SK-N-MC (cell line): ENCODE measurements at regions not wholly inside any gene's neighbourhood (a gene's known extent, or its start where the extent isn't known, plus 50 kb on each side); places are given as distances from the start of the nearest gene placed in this dataset.

Experiments
- DNase-seq: peaks from one replicate; pipeline ENCODE4 v3.0.0-alpha.2; 2011; ENCODE audit warnings: low read depth, low spot score
- H3K27ac ChIP-seq: fragments of 200-600 bp; sonication (generic); 2 replicates; pipeline ENCODE4 v1.5.1; 2016; ENCODE audit warnings: mixed run types
- H3K36me3 ChIP-seq: fragments of 200-600 bp; sonication (generic); 2 replicates; pipeline ENCODE4 v1.6.1; 2017; ENCODE audit warnings: antibody characterized with exemption, low read length, mixed read lengths; ENCODE audit not compliant: insufficient read depth
- H3K4me3 ChIP-seq: fragments of 200-600 bp; sonication (generic); 2 replicates; pipeline ENCODE4 v1.5.1; 2016
- H3K9ac ChIP-seq: fragments of 200-600 bp; sonication (generic); 2 replicates; pipeline ENCODE4 v1.8.0; 2017; ENCODE audit warnings: mixed run types, mixed read lengths; ENCODE audit not compliant: insufficient read length
- H3K9me3 ChIP-seq: fragments of 200-600 bp; sonication (generic); 2 replicates; pipeline ENCODE4 v1.6.1; 2017; ENCODE audit warnings: low read depth, mild to moderate bottlenecking, antibody characterized with exemption, low read length, moderate library complexity, mixed read lengths
- EZH2 ChIP-seq: fragments of 200-600 bp; sonication (generic); IDR thresholded peaks from one replicate; pipeline ENCODE4 v1.6.1; 2017; ENCODE audit warnings: antibody characterized with exemption
- FOXP2 ChIP-seq: optimal IDR thresholded peaks from 2 replicates; pipeline ENCODE3; 2011; ENCODE audit warnings: mild to moderate bottlenecking, moderate library complexity; ENCODE audit not compliant: insufficient read depth; ENCODE audit errors: extremely low read length, control extremely low read depth
- POLR2AphosphoS5 ChIP-seq: IDR thresholded peaks from 2 replicates; pipeline ENCODE4 v1.6.1; 2012; ENCODE audit warnings: mild to moderate bottlenecking, low read depth, low read length, borderline replicate concordance

DNA sequence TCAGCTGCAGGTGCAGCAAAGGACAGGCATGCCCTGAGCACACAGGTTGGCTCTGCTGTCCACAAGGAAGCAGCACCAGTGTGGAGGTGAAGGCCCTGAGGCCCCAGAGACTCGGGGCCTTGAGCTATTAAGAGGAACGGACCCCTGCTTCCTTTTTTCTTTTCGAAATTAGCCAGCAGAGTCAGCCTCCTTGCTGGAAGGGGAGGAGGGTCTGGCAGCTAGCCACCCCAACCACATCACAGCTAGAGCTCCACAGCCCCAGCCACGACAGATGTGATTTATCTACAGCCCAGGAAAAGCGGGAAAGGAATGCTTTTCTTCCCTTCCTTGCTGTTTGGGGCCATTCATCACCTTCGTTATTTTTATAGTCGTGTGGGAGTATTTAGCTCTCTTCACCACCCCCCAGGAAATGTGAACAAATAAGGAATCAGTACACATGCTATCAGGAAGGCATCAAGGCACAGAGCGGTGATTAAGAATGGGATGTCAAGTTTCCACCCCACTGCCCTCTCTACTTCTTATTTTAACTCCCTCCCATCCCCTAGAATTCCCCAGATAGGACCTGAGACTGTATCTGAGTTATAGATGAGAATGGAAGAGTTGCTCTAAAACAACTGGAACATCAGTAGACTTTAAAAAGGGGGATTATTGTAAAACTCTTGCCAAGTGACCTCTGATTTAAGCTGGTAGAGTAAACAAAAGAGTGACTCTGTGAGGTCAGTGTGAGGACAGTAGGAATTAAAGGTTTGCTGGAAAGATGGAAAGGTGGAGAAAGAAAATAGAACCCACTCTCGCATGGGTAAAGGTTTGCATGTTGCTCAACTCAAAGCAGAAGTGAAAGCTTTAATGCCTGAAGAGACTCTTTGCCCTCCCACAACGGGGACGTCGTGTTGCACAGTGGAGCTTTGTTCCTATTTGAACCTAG, 224.7 kb upstream of the GJB5 start:
- DNase-seq = no peak
- Histone ChIP-seq H3K4me3 (no peak overlapping the region), H3K36me3 (no peaks in the 10 kb centered on the region), H3K9me3 (no peaks in the 10 kb centered on the region), H3K27ac (no peak overlapping the region), H3K9ac (no peak overlapping the region)
- TF ChIP-seq POLR2AphosphoS5 (no peak), FOXP2 (no peak), EZH2 (no peak)

DNA sequence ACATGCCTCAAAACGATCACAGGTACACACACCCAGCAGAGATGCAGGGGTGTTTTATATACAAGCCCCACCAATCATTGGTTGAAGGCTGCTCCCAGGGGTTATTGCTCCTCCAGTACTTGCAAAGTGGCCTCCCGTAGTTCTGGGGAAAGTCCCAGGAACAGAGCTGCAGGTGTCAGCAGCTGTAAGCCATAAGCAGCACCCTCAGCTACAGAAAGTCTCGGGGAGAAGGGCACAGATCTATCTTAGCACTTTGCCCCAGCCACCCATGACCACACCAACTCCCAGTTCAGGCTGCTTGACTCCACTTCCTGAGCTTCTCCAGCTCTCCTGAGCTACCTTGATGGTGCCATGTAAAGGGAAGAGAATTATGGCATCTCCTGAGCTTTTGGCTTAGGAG, 222.7 kb upstream of the GJB5 start:
- Histone ChIP-seq H3K4me3 (no peak overlapping the region), H3K27ac (no peak overlapping the region), H3K9me3 (no peaks in the 10 kb centered on the region), H3K9ac (no peak overlapping the region), H3K36me3 (no peaks in the 10 kb centered on the region)
- no peak for TF ChIP-seq EZH2
- no peak for TF ChIP-seq POLR2AphosphoS5
- TF ChIP-seq FOXP2 = no peak
- no peak for DNase-seq

DNA sequence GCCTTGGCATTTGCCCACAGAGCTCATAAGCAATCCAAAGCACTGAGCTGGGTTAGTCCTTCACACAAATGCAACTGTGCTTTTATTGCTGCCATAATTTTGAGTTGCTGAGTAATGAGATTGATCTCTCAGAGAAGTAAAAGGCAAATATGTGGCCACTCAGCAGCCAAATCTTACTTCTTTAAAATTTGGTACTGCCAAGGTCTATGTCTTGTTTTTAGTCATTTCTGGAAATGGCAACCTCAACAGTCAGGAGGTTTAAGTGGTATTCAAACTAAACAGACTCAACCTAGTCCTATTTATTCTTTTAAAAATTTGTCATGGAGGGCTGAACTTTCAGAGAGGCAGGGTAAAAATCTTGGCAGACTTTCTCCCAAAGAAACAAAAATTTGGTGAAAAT, 216.4 kb upstream of the GJB5 start:
- no peak for DNase-seq
- TF ChIP-seq POLR2AphosphoS5 = no peak
- TF ChIP-seq FOXP2 = no peak
- no peak for TF ChIP-seq EZH2
- no peaks in the 10 kb centered on the region for H3K36me3 ChIP-seq
- no peak overlapping the region for H3K27ac ChIP-seq
- no peak overlapping the region for H3K9ac ChIP-seq
- no peak overlapping the region for H3K4me3 ChIP-seq
- H3K9me3 ChIP-seq = no peaks in the 10 kb centered on the region

DNA sequence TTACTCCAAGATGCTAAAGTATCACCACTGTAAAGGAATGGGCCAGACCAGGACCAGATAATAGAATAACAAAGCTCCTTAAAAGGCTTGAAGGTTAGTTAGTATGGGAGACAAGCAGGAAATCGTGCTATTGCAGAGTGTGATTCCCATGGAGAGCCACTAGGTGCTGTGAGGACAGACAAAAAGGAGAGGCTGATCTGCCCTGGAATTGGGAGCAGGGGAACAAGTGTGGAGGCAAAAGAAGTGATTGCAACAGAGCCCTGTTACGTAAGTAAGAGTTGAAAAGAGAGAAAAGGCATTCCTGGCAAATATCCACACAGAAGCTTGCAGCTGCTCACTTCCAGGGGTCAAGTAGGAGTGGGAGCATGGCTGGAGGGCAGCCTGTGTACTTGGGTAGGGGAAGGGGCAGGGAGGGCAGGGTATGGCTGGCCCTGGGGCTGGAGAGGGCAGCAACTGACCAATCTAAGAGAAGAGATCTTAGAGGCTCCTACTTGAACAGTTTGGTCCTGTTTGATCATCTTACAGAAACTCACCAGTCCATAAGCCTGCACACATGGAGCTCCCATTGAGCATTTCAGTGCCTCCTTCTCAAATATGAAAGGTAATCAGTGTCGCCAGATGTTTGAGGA, 207.7 kb upstream of the GJB5 start:
- TF ChIP-seq FOXP2 (no peak), POLR2AphosphoS5 (no peak), EZH2 (no peak)
- DNase-seq = peak; percentile 12

DNA sequence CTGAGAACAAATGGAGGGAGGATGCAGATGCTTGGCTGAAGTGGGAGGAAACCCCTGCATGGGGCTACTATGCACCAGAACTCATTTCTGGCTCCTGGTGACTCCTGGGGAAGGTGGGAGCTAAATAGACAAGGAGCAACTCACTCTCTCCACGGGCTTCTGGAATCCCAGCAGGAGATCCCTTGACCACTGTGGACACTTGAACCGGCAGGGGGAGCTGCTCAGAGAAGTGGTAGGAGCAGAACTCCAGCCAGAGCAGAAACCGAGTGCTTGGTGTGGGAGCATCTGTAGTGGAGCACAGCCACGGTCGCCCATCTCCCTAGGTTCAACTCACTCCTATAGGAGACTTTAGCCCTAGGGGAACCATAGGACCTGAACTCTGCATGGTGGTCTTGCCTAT, 205.6 kb upstream of the GJB5 start:
- no peaks in the 10 kb centered on the region for H3K36me3 ChIP-seq
- no peak overlapping the region for H3K9ac ChIP-seq
- DNase-seq = no peak
- TF ChIP-seq FOXP2 (no peak), POLR2AphosphoS5 (no peak), EZH2 (no peak)
- H3K9me3 ChIP-seq = no peaks in the 10 kb centered on the region
- H3K27ac ChIP-seq = no peak overlapping the region
- H3K4me3 ChIP-seq = no peak overlapping the region

More for the DNA sequence above, 207.7 kb upstream of the GJB5 start:
- no peaks in the 10 kb centered on the region for H3K36me3 ChIP-seq
- no peaks in the 10 kb centered on the region for H3K9me3 ChIP-seq
- H3K27ac ChIP-seq = no peak overlapping the region
- H3K4me3 ChIP-seq = no peak overlapping the region
- H3K9ac ChIP-seq = no peak overlapping the region

DNA sequence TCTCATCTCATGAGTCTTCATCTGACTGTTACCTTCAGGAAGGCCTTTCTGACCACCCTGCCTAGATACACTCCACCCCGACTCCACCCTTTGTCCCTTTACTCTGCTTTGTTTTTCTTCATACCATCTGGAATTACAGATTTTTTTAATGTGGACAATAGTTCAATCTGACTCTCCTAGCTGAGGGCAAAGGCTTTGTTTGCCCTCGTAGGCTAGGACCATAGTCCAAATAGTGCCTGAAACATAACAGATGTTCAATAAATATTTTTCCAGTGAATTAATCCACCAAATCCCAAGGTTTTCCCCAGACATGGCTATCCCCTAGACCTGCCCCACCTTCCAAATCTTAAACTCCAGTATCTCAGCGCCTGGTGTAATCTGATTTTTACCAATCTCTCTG, 176.5 kb upstream of the GJB5 start:
- H3K9me3 ChIP-seq = no peaks in the 10 kb centered on the region
- no peak overlapping the region for H3K9ac ChIP-seq
- TF ChIP-seq FOXP2 (no peak), POLR2AphosphoS5 (no peak), EZH2 (no peak)
- H3K36me3 ChIP-seq = no peaks in the 10 kb centered on the region
- no peak overlapping the region for H3K27ac ChIP-seq
- H3K4me3 ChIP-seq = no peak overlapping the region
- no peak for DNase-seq

DNA sequence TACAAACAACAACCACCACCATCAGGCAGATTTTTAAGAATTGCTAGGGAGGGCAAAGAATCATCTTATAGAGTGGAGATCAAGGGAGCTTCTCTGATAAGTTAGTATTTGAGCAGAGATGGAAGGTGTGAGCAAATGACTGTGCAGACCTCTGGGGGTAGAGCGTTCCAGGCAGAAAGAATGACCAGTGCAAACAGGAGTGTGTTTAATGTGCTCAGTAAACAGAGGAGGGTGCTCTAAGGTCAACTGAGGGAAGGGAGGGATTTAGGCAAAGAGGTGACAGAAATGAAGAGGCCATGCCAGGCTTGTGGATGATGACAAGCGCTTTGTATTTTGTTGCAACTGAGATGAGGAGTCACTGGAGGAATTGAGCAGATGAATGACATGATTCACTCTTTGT, 172.5 kb upstream of the GJB5 start:
- TF ChIP-seq FOXP2 (no peak), EZH2 (no peak), POLR2AphosphoS5 (no peak)
- Histone ChIP-seq H3K9me3 (no peaks in the 10 kb centered on the region), H3K9ac (no peak overlapping the region), H3K36me3 (no peaks in the 10 kb centered on the region), H3K4me3 (no peak overlapping the region), H3K27ac (no peak overlapping the region)
- no peak for DNase-seq

DNA sequence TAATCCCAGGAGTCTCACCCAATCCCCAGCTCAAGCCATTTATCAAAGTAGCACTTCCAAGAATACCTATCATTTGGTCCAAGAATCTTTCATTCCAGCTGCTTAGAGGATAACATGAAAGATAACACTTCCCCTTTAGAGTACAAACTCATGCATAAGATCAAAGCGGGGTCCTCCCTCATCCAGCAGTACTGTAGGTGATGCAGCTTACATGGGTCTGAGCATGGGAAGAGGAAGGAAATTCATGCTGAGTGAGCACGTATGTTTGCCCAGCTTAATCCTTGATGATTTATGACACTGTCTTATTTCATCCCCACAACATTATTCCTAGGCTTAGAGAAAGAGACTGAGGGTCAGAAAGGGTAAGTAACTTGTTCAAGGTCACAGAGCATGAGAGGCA, 167.1 kb upstream of the GJB5 start:
- DNase-seq = no peak
- Histone ChIP-seq H3K36me3 (no peaks in the 10 kb centered on the region), H3K4me3 (no peak overlapping the region), H3K27ac (no peak overlapping the region), H3K9me3 (no peaks in the 10 kb centered on the region), H3K9ac (no peak overlapping the region)
- no peak for TF ChIP-seq EZH2
- TF ChIP-seq POLR2AphosphoS5 = no peak
- TF ChIP-seq FOXP2 = no peak
